ENCODE measurements at regions not wholly inside any gene's neighbourhood (a gene's known extent, or its start where the extent isn't known, plus 50 kb on each side); places are given as distances from the start of the nearest gene placed in this dataset.

GRCh38 chr4:60117726-60118323 is 1082.3 kb upstream of the ADGRL3 start (continued):
- TF ChIP-seq ARID4B (CRISPR knock-in tag; IDR thresholded peaks at IDR 0.05; ENCODE audit: borderline replicate concordance) (no peak), ZNF281 (CRISPR knock-in tag; IDR thresholded peaks at IDR 0.05) (no peak), MXD4 (CRISPR knock-in tag; IDR thresholded peaks at IDR 0.05; ENCODE audit: borderline replicate concordance) (no peak), OVOL2 (CRISPR knock-in tag; IDR thresholded peaks at IDR 0.05; ENCODE audit: borderline replicate concordance) (no peak), SMAD3 (CRISPR knock-in tag; IDR thresholded peaks at IDR 0.05; ENCODE audit: borderline replicate concordance) (no peak), CREM (CRISPR knock-in tag; IDR thresholded peaks at IDR 0.05) (no peak)

GRCh38 chr4:60122820-60123219 is 1077.3 kb upstream of the ADGRL3 start:
- Mint-ChIP-seq H3K27ac (no peak overlapping the region), H3K36me3 (no peaks in the 10 kb centered on the region), H3K9me3 (peaks cover 3% of the 10 kb centered on the region; the same call in 1 of the 2 replicates), H3K4me3 (no peak overlapping the region), H3K4me1 (no peaks in the 10 kb centered on the region), H3K27me3 (ENCODE audit: low read depth) (no peaks in the 10 kb centered on the region)
- CTCF ChIA-PET = no interaction called here
- POLR2A ChIA-PET = no interaction called here
- DNase-seq (ENCODE audit: low spot score) = no peak
- TF ChIP-seq MYBL2 (CRISPR knock-in tag; IDR thresholded peaks at IDR 0.05) (no peak), NR3C1 (CRISPR knock-in tag; conservative IDR thresholded peaks at IDR 0.05; ENCODE audit: low read depth) (no peak), ZNF532 (CRISPR knock-in tag; IDR thresholded peaks at IDR 0.05; ENCODE audit: borderline replicate concordance) (no peak), MLX (CRISPR knock-in tag; IDR thresholded peaks at IDR 0.05) (no peak), ZBTB43 (CRISPR knock-in tag; IDR thresholded peaks at IDR 0.05) (no peak), E2F4 (CRISPR knock-in tag; IDR thresholded peaks at IDR 0.05; ENCODE audit: borderline replicate concordance, low read depth) (no peak), CBFB (CRISPR knock-in tag; IDR thresholded peaks at IDR 0.05; ENCODE audit: low read depth) (no peak), RORB (CRISPR knock-in tag; IDR thresholded peaks at IDR 0.05) (no peak), ZNF671 (CRISPR knock-in tag; IDR thresholded peaks at IDR 0.05) (no peak), ARID4B (CRISPR knock-in tag; IDR thresholded peaks at IDR 0.05; ENCODE audit: borderline replicate concordance) (no peak), SMAD4 (CRISPR knock-in tag; IDR thresholded peaks at IDR 0.05) (no peak)
- no peak for ATAC-seq

All from WTC11 (cell line).